OCI-LY1 (cell line): ENCODE measurements at regions not wholly inside any gene's neighbourhood (a gene's known extent, or its start where the extent isn't known, plus 50 kb on each side); places are given as distances from the start of the nearest gene placed in this dataset.

Experiments used
- H2AFZ ChIP-seq: fragments of 200-600 bp; sonication (generic), shearing (Covaris generic); 2 replicates; pipeline ENCODE4 v1.6.0; 2014; ENCODE audit warnings: antibody characterized with exemption, mild to moderate bottlenecking, low read length
- H3F3A ChIP-seq: fragments of 200-600 bp; sonication (generic), shearing (Covaris generic); 2 replicates; pipeline ENCODE4 v1.6.0; 2014; ENCODE audit warnings: mild to moderate bottlenecking, antibody characterized with exemption, low read length, moderate library complexity; ENCODE audit not compliant: insufficient read depth
- H3K27ac ChIP-seq: fragments of 200-600 bp; sonication (generic); 2 replicates; pipeline ENCODE4 v1.5.1; 2014; ENCODE audit warnings: low read length, mixed run types, mild to moderate bottlenecking, low read depth; ENCODE audit not compliant: poor library complexity, severe bottlenecking
- H3K27me3 ChIP-seq: fragments of 200-600 bp; sonication (generic); 2 replicates; pipeline ENCODE4 v1.6.0; 2014; ENCODE audit warnings: antibody characterized with exemption, mild to moderate bottlenecking, low read length, moderate library complexity; ENCODE audit not compliant: insufficient read depth
- H3K36me3 ChIP-seq: fragments of 200-600 bp; sonication (generic); 2 replicates; pipeline ENCODE4 v1.6.1; 2014; ENCODE audit warnings: mild to moderate bottlenecking, antibody characterized with exemption, low read length, moderate library complexity, mixed read lengths; ENCODE audit not compliant: insufficient read depth
- H3K4me1 ChIP-seq: fragments of 200-600 bp; sonication (generic); 2 replicates; pipeline ENCODE4 v1.5.1; 2014; ENCODE audit warnings: mild to moderate bottlenecking, low read length, moderate library complexity; ENCODE audit not compliant: insufficient read depth, severe bottlenecking
- H3K4me2 ChIP-seq: fragments of 200-600 bp; sonication (generic), shearing (Covaris generic); 2 replicates; pipeline ENCODE4 v1.6.1; 2014; ENCODE audit warnings: low read length
- H3K4me3 ChIP-seq: fragments of 200-600 bp; sonication (generic); 2 replicates; pipeline ENCODE4 v1.5.1; 2014; ENCODE audit warnings: low read length, low read depth, mild to moderate bottlenecking, mixed read lengths; ENCODE audit not compliant: poor library complexity, severe bottlenecking
- H3K79me2 ChIP-seq: fragments of 200-600 bp; shearing (Covaris generic); 2 replicates; pipeline ENCODE4 v1.6.1; 2016; ENCODE audit warnings: mixed run types, low read length, mixed read lengths; ENCODE audit not compliant: insufficient read depth
- H3K9ac ChIP-seq: fragments of 200-600 bp; sonication (generic), shearing (Covaris generic); 2 replicates; pipeline ENCODE4 v1.6.1; 2014; ENCODE audit warnings: mild to moderate bottlenecking, low read length, mixed read lengths
- H3K9me2 ChIP-seq: fragments of 200-600 bp; sonication (generic), shearing (Covaris generic); 2 replicates; pipeline ENCODE4 v1.6.1; 2014; ENCODE audit warnings: low read depth, mild to moderate bottlenecking, low read length, mixed read lengths
- H3K9me3 ChIP-seq: fragments of 200-600 bp; shearing (Covaris generic); 2 replicates; pipeline ENCODE4 v1.6.1; 2014; ENCODE audit warnings: low read length, mixed read lengths
- H4K20me1 ChIP-seq: fragments of 200-600 bp; sonication (generic), shearing (Covaris generic); 2 replicates; pipeline ENCODE4 v1.6.0; 2016; ENCODE audit warnings: mild to moderate bottlenecking, low read length; ENCODE audit not compliant: insufficient read depth
- CTCF ChIP-seq: fragments of 200-600 bp; sonication (generic), shearing (Covaris generic); IDR thresholded peaks from 2 replicates; pipeline ENCODE4 v1.5.1; 2017; ENCODE audit warnings: mild to moderate bottlenecking, antibody characterized with exemption, low read length, moderate library complexity, mixed read lengths
- EZH2 ChIP-seq: fragments of 200-600 bp; sonication (generic), shearing (Covaris generic); IDR thresholded peaks from 2 replicates; pipeline ENCODE4 v1.8.0; 2017; ENCODE audit warnings: borderline replicate concordance, mixed run types, mild to moderate bottlenecking, antibody characterized with exemption, low read length, moderate library complexity, mixed read lengths

- Histone ChIP-seq H3K4me2 (no peak overlapping the region), H3K27me3 (0 out of 2 replicates have a peak, but pooled peaks cover 7% of the 10 kb centered on the region), H4K20me1 (no peaks in the 10 kb centered on the region), H3K79me2 (no peaks in the 10 kb centered on the region), H3K36me3 (no peaks in the 10 kb centered on the region), H2AFZ (no peak overlapping the region), H3K27ac (no peak overlapping the region), H3F3A (no peaks in the 10 kb centered on the region), H3K4me1 (no peaks in the 10 kb centered on the region), H3K9ac (no peak overlapping the region), H3K4me3 (no peak overlapping the region), H3K9me2 (no peaks in the 10 kb centered on the region), H3K9me3 (no peaks in the 10 kb centered on the region)
- TF ChIP-seq EZH2 (no peak), CTCF (no peak)
These were observed 337.0 kb downstream of the SHANK2 start for GRCh38 chr11:70915158-70915985.

GRCh38 chr11:70916351-70916750, 336.0 kb downstream of the SHANK2 start:
- TF ChIP-seq EZH2 (no peak), CTCF (no peak)
- Histone ChIP-seq H3K27me3 (peaks cover 7% of the 10 kb centered on the region; the same call in 1 of the 2 replicates), H3K27ac (no peak overlapping the region), H4K20me1 (no peaks in the 10 kb centered on the region), H3K9ac (no peak overlapping the region), H3K36me3 (no peaks in the 10 kb centered on the region), H3K79me2 (no peaks in the 10 kb centered on the region), H3K9me2 (no peaks in the 10 kb centered on the region), H3K9me3 (peaks cover 4% of the 10 kb centered on the region; the same call in 1 of the 2 replicates), H3K4me2 (no peak overlapping the region), H3K4me1 (no peaks in the 10 kb centered on the region), H3K4me3 (no peak overlapping the region), H2AFZ (no peak overlapping the region), H3F3A (no peaks in the 10 kb centered on the region)

GRCh38 chr11:70918242-70918641, 334.1 kb downstream of the SHANK2 start:
- Histone ChIP-seq H3F3A (no peaks in the 10 kb centered on the region), H3K9me2 (no peaks in the 10 kb centered on the region), H3K4me2 (no peak overlapping the region), H3K27me3 (peaks cover 7% of the 10 kb centered on the region; the same call in 1 of the 2 replicates), H3K9ac (no peak overlapping the region), H4K20me1 (no peaks in the 10 kb centered on the region), H3K9me3 (peaks cover 13% of the 10 kb centered on the region; the same call in 1 of the 2 replicates), H3K4me1 (no peaks in the 10 kb centered on the region), H2AFZ (no peak overlapping the region), H3K27ac (no peak overlapping the region), H3K79me2 (no peaks in the 10 kb centered on the region), H3K4me3 (no peak overlapping the region), H3K36me3 (no peaks in the 10 kb centered on the region)
- TF ChIP-seq EZH2 = no peak
- TF ChIP-seq CTCF = no peak
